Tibial nerve (tissue), 4 donors: ENCODE measurements at regions not wholly inside any gene's neighbourhood (a gene's known extent, or its start where the extent isn't known, plus 50 kb on each side); places are given as distances from the start of the nearest gene placed in this dataset.

ENCODE experiments used
- EP300 ChIP-seq, 2 donors: sonication (generic); formaldehyde crosslinking; IDR thresholded peaks; one replicate each; pipeline ENCODE4 v1.6.1; 2017; ENCODE audit warnings: antibody characterized with exemption in 2 of 2, mild to moderate bottlenecking in 1 of 2
- POLR2A ChIP-seq, 2 donors: fragments of 450-650 bp; IDR thresholded peaks; one replicate each; pipeline ENCODE4 v1.6.1; 2017; ENCODE audit warnings: antibody characterized with exemption in 2 of 2, mild to moderate bottlenecking in 2 of 2, moderate library complexity in 2 of 2
- TF ChIP-seq, protein P1 (sequence below), 5 experiments: fragments of 200-600 bp in 3 of 5; fragments of 450-650 bp in 2 of 5; sonication (generic) in 3 of 5; IDR thresholded peaks; one replicate each; pipeline ENCODE4 v1.5.1; 2016 to 2019; ENCODE audit warnings: antibody characterized with exemption in 5 of 5, mild to moderate bottlenecking in 3 of 5, moderate library complexity in 2 of 5

- TF ChIP-seq POLR2A (IDR thresholded peaks at IDR 0.05), result no peak
- TF ChIP-seq, protein P1, sequence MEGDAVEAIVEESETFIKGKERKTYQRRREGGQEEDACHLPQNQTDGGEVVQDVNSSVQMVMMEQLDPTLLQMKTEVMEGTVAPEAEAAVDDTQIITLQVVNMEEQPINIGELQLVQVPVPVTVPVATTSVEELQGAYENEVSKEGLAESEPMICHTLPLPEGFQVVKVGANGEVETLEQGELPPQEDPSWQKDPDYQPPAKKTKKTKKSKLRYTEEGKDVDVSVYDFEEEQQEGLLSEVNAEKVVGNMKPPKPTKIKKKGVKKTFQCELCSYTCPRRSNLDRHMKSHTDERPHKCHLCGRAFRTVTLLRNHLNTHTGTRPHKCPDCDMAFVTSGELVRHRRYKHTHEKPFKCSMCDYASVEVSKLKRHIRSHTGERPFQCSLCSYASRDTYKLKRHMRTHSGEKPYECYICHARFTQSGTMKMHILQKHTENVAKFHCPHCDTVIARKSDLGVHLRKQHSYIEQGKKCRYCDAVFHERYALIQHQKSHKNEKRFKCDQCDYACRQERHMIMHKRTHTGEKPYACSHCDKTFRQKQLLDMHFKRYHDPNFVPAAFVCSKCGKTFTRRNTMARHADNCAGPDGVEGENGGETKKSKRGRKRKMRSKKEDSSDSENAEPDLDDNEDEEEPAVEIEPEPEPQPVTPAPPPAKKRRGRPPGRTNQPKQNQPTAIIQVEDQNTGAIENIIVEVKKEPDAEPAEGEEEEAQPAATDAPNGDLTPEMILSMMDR (IDR thresholded peaks at IDR 0.05), result no peak
- no peak for TF ChIP-seq EP300 (IDR thresholded peaks at IDR 0.05)
Observed at GRCh38 chr4:144402176-144402575, 243.8 kb upstream of the HHIP start.
